ENCODE measurements at regions not wholly inside any gene's neighbourhood (a gene's known extent, or its start where the extent isn't known, plus 50 kb on each side); places are given as distances from the start of the nearest gene placed in this dataset.

DNA sequence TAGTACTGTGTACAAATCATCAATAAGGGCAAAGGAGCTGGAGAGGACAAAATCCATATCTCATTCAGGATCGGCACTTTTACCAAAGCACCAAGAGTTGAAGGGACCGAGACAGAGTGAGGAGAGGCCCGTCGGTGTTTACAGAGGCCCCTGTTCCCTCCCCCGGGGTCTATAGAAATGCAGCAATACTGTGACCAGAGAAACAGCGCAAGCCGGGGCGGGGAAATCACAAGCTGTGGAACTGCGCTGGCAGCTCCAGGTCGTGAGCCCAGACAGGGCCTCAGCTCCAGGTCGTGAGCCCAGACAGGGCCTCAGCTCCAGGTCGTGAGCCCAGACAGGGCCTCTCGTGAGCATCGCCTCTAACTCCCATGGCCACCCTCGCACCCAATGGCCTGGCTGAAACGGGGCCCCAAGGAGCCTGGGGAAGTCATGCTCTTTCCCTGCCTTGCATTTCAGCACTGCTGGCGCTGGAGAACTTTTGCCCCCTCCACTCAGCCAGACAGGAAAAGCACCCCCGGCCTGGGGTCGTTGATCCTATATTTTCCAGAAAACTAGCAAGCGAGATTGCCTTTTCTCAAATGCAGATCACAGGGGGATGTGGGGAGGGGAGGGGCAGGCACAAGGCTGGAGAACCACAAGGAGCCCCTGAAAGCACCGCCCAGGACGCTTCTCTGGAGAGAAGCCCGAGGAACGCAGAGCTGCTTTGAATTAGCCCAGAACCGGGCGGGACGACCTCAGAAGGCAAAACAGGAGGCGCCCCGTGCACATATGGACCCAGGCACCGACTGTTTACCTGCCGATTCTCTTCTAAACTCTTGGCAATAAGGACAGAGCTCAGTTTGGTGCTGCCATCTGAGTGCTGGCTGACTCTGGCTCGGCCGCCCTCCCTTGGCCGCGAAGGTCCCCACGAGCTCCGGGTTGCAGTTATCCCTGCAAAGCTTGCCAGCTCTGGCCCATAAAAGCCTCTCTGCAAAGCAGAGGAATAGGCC is 223.7 kb downstream of the ACKR3 start:
- no peak overlapping the region for H3K27ac ChIP-seq (ENCODE audit: low read depth, low read length)
- no peaks in the 10 kb centered on the region for H3K27me3 ChIP-seq (ENCODE audit: control insufficient read depth, insufficient read depth, low read length)
- no peak overlapping the region for H3K9ac ChIP-seq (ENCODE audit: low read length)
- no peaks in the 10 kb centered on the region for H3K36me3 ChIP-seq (ENCODE audit: control insufficient read depth, insufficient read depth, low read length)
- H3K4me1 ChIP-seq (ENCODE audit: control insufficient read depth, insufficient read depth, low read length): peaks cover 14% of the 10 kb centered on the region
- H3K9me3 ChIP-seq (ENCODE audit: control insufficient read depth, insufficient read depth, low read depth, low read length): no peaks in the 10 kb centered on the region
- no peak overlapping the region for H3K4me3 ChIP-seq (ENCODE audit: low read depth, low read length)

DNA sequence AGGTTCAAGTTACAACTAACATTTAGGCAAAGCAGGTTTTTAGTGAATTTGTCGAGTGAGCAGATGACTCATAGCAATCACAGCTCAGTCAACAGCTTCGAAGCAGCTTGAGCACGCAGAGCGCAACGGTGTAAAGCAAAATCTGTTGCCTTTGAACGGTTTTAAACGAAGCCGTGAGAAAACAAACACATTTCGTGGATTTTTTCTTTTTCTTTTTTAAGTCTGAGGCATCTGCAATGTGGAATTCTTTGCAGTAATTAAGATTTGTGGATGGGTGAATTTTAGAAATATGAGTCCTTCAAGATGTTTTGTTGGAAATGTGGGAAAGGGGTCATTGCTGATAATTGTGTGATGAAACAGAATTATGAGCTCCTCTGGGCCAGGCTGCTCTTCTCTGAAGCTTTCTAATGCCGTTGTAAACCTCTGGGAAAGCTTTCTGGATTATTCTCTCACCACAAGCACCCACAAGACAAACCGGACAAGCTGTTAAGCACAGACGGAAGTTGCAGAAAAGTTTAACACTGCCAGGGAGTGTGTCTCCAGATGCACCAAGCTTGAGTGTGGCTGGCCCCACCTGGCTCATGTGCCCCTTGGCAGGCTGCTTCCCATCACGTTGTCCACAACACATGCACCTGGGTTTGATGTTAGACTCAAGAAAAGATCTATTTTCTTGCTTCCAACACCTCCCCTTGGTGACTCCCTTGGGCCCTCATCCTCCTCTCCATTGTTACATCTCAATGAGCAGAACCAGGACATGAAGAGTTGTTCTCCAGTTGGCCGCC is 224.7 kb downstream of the ACKR3 start:
- H3K9ac ChIP-seq (ENCODE audit: low read length): no peak overlapping the region
- no peaks in the 10 kb centered on the region for H3K27me3 ChIP-seq (ENCODE audit: control insufficient read depth, insufficient read depth, low read length)
- no peak overlapping the region for H3K27ac ChIP-seq (ENCODE audit: low read depth, low read length)
- no peak overlapping the region for H3K4me3 ChIP-seq (ENCODE audit: low read depth, low read length)
- H3K4me1 ChIP-seq (ENCODE audit: control insufficient read depth, insufficient read depth, low read length): peaks cover 14% of the 10 kb centered on the region
- H3K36me3 ChIP-seq (ENCODE audit: control insufficient read depth, insufficient read depth, low read length): no peaks in the 10 kb centered on the region
- no peaks in the 10 kb centered on the region for H3K9me3 ChIP-seq (ENCODE audit: control insufficient read depth, insufficient read depth, low read depth, low read length)

DNA sequence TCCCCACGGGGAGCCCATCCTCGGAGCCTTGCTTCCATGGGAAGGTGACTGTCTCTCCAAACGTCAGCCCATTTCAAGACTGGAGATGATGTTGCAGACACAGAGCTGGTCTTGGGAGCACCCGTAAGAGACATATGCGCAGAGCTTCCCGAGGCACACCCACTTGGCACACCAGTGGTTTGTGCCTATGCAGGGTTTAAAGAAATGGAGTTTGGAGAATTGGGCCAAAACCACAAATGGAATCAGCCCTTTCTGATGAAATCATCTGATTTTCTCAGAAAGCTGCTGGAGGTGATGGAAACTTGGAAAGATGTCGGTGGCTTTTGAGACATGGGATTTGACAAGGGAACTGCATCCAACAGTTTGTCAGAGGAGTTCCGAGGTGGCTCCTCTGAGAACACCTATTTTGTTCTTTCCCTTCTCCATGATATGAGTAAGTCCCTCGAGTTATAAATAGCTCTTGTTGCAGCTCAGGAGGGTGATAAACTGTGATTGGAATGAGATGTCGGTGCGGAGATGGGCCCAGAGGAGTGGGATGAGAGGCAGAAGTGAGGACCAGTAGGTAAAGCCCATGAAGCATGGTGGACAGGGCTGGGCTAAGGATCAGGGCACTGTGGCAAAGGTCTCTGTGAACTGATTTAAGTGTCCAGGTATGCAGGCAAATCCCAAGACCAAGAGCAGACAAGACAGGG is 225.7 kb downstream of the ACKR3 start:
- Histone ChIP-seq H3K4me1 (ENCODE audit: control insufficient read depth, insufficient read depth, low read length) (peaks cover 14% of the 10 kb centered on the region), H3K27ac (ENCODE audit: low read depth, low read length) (no peak overlapping the region), H3K27me3 (ENCODE audit: control insufficient read depth, insufficient read depth, low read length) (no peaks in the 10 kb centered on the region), H3K9me3 (ENCODE audit: control insufficient read depth, insufficient read depth, low read depth, low read length) (no peaks in the 10 kb centered on the region), H3K4me3 (ENCODE audit: low read depth, low read length) (no peak overlapping the region), H3K9ac (ENCODE audit: low read length) (no peak overlapping the region), H3K36me3 (ENCODE audit: control insufficient read depth, insufficient read depth, low read length) (no peaks in the 10 kb centered on the region)

DNA sequence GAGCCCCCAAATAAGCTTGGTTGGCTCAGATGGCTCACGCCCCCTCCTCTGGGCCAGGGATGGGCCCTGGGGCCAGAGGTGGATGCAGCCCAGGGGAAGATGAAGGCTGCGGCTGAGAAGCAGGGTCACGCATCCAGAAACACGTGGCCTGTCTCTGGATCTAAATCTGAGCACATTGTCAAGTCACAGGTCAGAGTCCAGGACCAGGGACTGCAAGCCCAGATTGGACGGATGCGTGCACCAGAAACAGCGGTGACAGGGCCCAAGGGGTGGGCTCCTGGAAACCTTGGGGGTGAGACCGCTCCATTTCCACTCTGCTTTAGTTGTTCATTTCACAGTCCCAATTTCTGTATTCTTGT is 226.2 kb downstream of the ACKR3 start:
- Histone ChIP-seq H3K36me3 (ENCODE audit: control insufficient read depth, insufficient read depth, low read length) (no peaks in the 10 kb centered on the region), H3K4me1 (ENCODE audit: control insufficient read depth, insufficient read depth, low read length) (peaks cover 14% of the 10 kb centered on the region), H3K9ac (ENCODE audit: low read length) (no peak overlapping the region), H3K9me3 (ENCODE audit: control insufficient read depth, insufficient read depth, low read depth, low read length) (no peaks in the 10 kb centered on the region), H3K4me3 (ENCODE audit: low read depth, low read length) (no peak overlapping the region), H3K27me3 (ENCODE audit: control insufficient read depth, insufficient read depth, low read length) (no peaks in the 10 kb centered on the region), H3K27ac (ENCODE audit: low read depth, low read length) (no peak overlapping the region)

DNA sequence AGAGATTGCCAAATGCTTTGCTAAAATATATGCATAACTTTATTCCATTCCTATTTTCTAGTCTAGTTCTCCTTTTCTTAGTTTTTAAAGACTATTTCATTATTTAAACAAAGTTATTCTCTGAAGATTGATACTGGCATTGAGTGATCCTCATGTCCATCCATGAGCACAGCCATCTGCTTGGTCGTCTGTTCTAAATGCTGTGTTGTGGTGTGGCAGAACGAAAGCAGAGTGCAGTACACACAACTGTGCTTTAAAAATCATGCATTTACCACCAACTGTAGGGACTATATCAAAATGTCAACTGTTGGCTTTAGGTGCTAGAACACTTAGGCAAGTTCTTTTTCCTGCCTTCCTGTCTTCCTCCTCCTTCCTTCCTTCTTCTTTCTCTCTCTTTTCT is 226.6 kb downstream of the ACKR3 start:
- H3K9ac ChIP-seq (ENCODE audit: low read length): no peak overlapping the region
- no peak overlapping the region for H3K4me3 ChIP-seq (ENCODE audit: low read depth, low read length)
- no peaks in the 10 kb centered on the region for H3K27me3 ChIP-seq (ENCODE audit: control insufficient read depth, insufficient read depth, low read length)
- no peak overlapping the region for H3K27ac ChIP-seq (ENCODE audit: low read depth, low read length)
- H3K36me3 ChIP-seq (ENCODE audit: control insufficient read depth, insufficient read depth, low read length): no peaks in the 10 kb centered on the region
- H3K9me3 ChIP-seq (ENCODE audit: control insufficient read depth, insufficient read depth, low read depth, low read length): no peaks in the 10 kb centered on the region
- H3K4me1 ChIP-seq (ENCODE audit: control insufficient read depth, insufficient read depth, low read length): peaks cover 14% of the 10 kb centered on the region

DNA sequence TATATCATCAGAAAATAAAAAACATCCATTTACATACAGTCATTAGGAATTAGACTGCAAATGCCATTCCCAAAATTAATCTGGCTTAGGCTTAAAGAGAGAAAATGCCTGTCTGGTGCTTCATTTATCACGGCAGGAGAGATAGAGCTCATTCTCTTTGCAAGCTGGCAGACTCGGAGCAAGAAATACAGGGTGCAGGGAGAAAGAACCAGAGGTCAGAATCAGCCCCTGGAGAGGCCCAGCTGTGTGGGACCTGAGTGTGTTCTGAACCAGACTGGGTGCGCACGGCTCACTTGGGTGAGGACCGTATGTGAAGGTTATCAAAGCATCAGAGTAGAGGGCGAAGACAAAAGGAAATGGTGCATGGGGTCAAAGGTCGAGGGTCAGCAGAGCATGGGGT is 227.8 kb downstream of the ACKR3 start:
- Histone ChIP-seq H3K9ac (ENCODE audit: low read length) (no peak overlapping the region), H3K27me3 (ENCODE audit: control insufficient read depth, insufficient read depth, low read length) (no peaks in the 10 kb centered on the region), H3K4me1 (ENCODE audit: control insufficient read depth, insufficient read depth, low read length) (peaks cover 14% of the 10 kb centered on the region), H3K27ac (ENCODE audit: low read depth, low read length) (no peak overlapping the region), H3K9me3 (ENCODE audit: control insufficient read depth, insufficient read depth, low read depth, low read length) (no peaks in the 10 kb centered on the region), H3K36me3 (ENCODE audit: control insufficient read depth, insufficient read depth, low read length) (no peaks in the 10 kb centered on the region), H3K4me3 (ENCODE audit: low read depth, low read length) (no peak overlapping the region)

DNA sequence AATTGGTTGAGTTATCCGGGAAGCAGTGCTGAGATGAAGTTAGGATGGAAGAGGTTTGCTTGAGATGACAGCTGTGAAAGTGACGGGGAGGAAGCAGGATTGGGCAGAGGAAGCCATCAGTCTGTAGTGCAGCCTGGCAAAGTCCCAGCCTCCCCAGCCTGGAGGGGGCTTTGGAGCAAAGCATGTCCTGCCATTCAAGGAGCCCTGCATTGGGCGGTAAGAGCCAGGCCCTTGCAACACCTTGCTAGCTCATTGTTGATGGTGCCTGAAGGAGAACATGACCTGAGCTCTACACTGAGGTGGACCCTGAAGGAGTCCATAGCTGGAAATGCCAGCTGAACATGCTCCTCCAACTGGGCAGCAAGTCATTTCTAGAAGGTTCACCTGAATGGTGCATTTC is 228.9 kb downstream of the ACKR3 start:
- no peaks in the 10 kb centered on the region for H3K27me3 ChIP-seq (ENCODE audit: control insufficient read depth, insufficient read depth, low read length)

DNA sequence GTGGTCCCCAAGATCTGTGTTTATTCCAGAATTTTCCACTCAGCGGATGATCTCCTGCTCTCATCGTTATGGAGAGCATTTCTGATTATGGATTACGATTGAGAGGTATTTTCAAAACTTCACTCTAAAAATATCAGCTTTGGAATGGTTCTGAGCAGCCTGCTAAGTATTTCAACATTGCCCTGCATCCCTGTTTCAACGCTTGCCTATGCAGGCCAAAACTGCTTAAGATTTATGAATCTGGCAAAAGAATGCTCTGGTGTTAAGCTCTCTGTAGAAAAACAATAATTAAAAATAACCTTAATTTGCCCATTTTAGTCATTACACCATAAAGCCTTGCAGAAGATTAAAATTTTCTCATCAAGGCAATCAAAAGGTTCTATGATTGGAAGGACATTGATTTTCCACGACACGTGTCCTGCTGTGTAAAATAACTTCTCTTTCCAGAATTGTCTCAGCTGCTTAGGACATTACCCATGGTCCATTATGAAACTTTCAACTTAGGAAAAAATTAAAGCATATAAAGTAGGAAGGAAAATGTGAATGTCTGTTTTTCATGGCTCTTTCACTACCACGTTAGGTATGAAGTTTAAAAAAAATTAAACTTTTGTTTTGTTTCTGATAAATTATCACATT is 229.9 kb downstream of the ACKR3 start:
- Histone ChIP-seq H3K4me1 (ENCODE audit: control insufficient read depth, insufficient read depth, low read length) (no peaks in the 10 kb centered on the region), H3K4me3 (ENCODE audit: low read depth, low read length) (no peak overlapping the region), H3K27me3 (ENCODE audit: control insufficient read depth, insufficient read depth, low read length) (no peaks in the 10 kb centered on the region), H3K9me3 (ENCODE audit: control insufficient read depth, insufficient read depth, low read depth, low read length) (no peaks in the 10 kb centered on the region), H3K36me3 (ENCODE audit: control insufficient read depth, insufficient read depth, low read length) (no peaks in the 10 kb centered on the region), H3K27ac (ENCODE audit: low read depth, low read length) (no peak overlapping the region), H3K9ac (ENCODE audit: low read length) (no peak overlapping the region)

More for the DNA sequence above, 228.9 kb downstream of the ACKR3 start:
- H3K9ac ChIP-seq (ENCODE audit: low read length): no peak overlapping the region
- H3K4me3 ChIP-seq (ENCODE audit: low read depth, low read length): no peak overlapping the region
- H3K9me3 ChIP-seq (ENCODE audit: control insufficient read depth, insufficient read depth, low read depth, low read length): no peaks in the 10 kb centered on the region
- no peaks in the 10 kb centered on the region for H3K36me3 ChIP-seq (ENCODE audit: control insufficient read depth, insufficient read depth, low read length)
- H3K27ac ChIP-seq (ENCODE audit: low read depth, low read length): no peak overlapping the region
- peaks cover 8% of the 10 kb centered on the region; the same call in 1 of the 2 replicates for H3K4me1 ChIP-seq (ENCODE audit: control insufficient read depth, insufficient read depth, low read length)

DNA sequence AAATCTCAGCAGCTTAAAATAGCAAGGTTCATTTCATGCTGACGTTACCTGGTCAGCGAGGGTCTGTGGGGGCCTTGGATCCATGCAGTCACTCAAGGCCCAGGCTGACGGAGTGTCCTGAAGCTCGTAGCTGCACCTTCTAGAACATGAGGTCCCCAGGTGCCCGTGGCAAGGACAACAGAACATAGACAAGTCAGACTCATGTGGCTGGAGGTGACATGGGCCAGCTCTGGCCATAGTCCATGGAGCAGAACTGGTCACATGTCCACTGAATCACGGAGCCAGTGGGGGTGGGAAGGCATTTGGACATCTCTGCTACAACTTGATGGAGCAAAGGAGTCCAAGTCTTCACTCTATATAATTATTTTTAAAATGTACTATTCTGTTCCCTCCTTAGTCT is 233.2 kb downstream of the ACKR3 start:
- no peak overlapping the region for H3K4me3 ChIP-seq (ENCODE audit: low read depth, low read length)
- no peaks in the 10 kb centered on the region for H3K4me1 ChIP-seq (ENCODE audit: control insufficient read depth, insufficient read depth, low read length)
- H3K27me3 ChIP-seq (ENCODE audit: control insufficient read depth, insufficient read depth, low read length): no peaks in the 10 kb centered on the region
- no peak overlapping the region for H3K9ac ChIP-seq (ENCODE audit: low read length)
- H3K27ac ChIP-seq (ENCODE audit: low read depth, low read length): no peak overlapping the region
- H3K36me3 ChIP-seq (ENCODE audit: control insufficient read depth, insufficient read depth, low read length): no peaks in the 10 kb centered on the region
- H3K9me3 ChIP-seq (ENCODE audit: control insufficient read depth, insufficient read depth, low read depth, low read length): peaks cover 6% of the 10 kb centered on the region

DNA sequence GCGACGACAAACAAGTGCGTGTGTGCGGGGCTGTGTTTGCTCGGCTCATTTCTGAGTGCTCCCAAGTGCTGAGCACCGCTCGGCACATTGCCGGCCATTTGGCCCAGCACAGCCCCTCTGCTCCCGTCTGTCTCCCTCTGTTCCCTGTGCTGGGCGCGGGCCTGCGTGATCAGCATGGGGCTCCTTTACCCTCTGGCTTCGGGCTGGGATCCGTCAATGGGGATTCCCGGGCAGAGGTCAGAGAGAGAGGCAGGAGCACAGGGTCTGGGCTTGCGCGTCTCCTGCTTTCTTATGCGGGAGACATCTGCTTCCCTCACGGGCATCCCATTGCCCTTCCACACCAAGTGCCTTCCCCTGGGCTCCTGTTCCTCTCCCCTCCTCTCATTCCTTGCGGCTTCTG is 234.0 kb downstream of the ACKR3 start:
- no peak overlapping the region for H3K27ac ChIP-seq (ENCODE audit: low read depth, low read length)
- H3K4me1 ChIP-seq (ENCODE audit: control insufficient read depth, insufficient read depth, low read length): no peaks in the 10 kb centered on the region
- peaks cover 14% of the 10 kb centered on the region for H3K9me3 ChIP-seq (ENCODE audit: control insufficient read depth, insufficient read depth, low read depth, low read length)
- H3K27me3 ChIP-seq (ENCODE audit: control insufficient read depth, insufficient read depth, low read length): no peaks in the 10 kb centered on the region
- no peaks in the 10 kb centered on the region for H3K36me3 ChIP-seq (ENCODE audit: control insufficient read depth, insufficient read depth, low read length)
- no peak overlapping the region for H3K9ac ChIP-seq (ENCODE audit: low read length)
- H3K4me3 ChIP-seq (ENCODE audit: low read depth, low read length): no peak overlapping the region
